Activated CD4-positive, alpha-beta memory T cell treated with anti-CD3 and anti-CD28 coated beads for 36 hours (primary cell): ENCODE measurements at regions not wholly inside any gene's neighbourhood (a gene's known extent, or its start where the extent isn't known, plus 50 kb on each side); places are given as distances from the start of the nearest gene placed in this dataset.

Source experiments
- CTCF ChIA-PET: fragments of 350-600 bp; sonication (Branson Sonifier 250); formaldehyde crosslinking; loops from one replicate; lab custom pipeline; 2021; ENCODE audit warnings: antibody characterized with exemption, inconsistent platforms; lab: Charles Lee
- POLR2A ChIA-PET: fragments of 350-600 bp; sonication (Branson Sonifier 250); formaldehyde crosslinking; loops from one replicate; lab custom pipeline; 2021; ENCODE audit warnings: antibody characterized with exemption; lab: Charles Lee
- DNase-seq: peaks from one replicate; pipeline ENCODE4 v3.0.0-alpha.2; 2020
- H3K27ac Mint-ChIP-seq: one replicate; pipeline ENCODE4 v1.8.0; 2021; ENCODE audit warnings: mixed read lengths
- H3K27me3 Mint-ChIP-seq: one replicate; pipeline ENCODE4 v1.8.0; 2021; ENCODE audit warnings: mixed read lengths
- H3K36me3 Mint-ChIP-seq: one replicate; pipeline ENCODE4 v1.8.0; 2021; ENCODE audit warnings: mixed read lengths
- H3K4me1 Mint-ChIP-seq: one replicate; pipeline ENCODE4 v1.8.0; 2021; ENCODE audit warnings: low read depth, mixed read lengths
- H3K4me3 Mint-ChIP-seq: one replicate; pipeline ENCODE4 v1.8.0; 2021; ENCODE audit warnings: mild to moderate bottlenecking, mixed read lengths
- H3K9me3 Mint-ChIP-seq: one replicate; pipeline ENCODE4 v1.8.0; 2021; ENCODE audit warnings: mixed read lengths
- intact Hi-C: fragments of 100-400 bp; cut with micrococcal nuclease; formaldehyde crosslinking; loops from one replicate; pipeline ENCODE4 v1.15.1; 2023

DNA sequence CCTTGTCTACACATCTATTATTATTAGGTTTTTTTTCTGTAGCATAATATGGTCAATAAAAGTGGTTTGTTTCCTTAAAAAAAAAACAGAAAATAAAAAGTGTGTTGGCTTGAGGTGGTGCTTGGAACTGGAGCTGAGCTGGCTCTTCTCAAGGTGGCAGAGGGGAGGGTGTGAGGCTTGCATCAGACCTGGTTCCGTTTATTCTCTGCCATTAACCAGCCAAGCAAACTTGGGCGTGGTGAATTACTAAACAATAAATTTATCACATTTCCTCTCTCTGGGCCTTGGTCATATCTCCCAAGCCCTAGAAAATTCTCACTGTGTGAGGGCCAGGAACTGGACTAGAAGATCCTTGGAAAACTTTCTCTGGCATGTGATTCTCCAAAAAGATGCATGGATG lies 427.5 kb upstream of the MKI67 start:
- H3K27me3 Mint-ChIP-seq: peaks cover 3% of the 10 kb centered on the region
- ChIA-PET CTCF (no interaction called here), POLR2A (no interaction called here)
- H3K4me1 Mint-ChIP-seq: no peaks in the 10 kb centered on the region
- H3K9me3 Mint-ChIP-seq: no peaks in the 10 kb centered on the region
- no peak overlapping the region for H3K4me3 Mint-ChIP-seq
- H3K27ac Mint-ChIP-seq: no peak overlapping the region
- DNase-seq: no peak
- no peaks in the 10 kb centered on the region for H3K36me3 Mint-ChIP-seq
- intact Hi-C loops: no loop called here

DNA sequence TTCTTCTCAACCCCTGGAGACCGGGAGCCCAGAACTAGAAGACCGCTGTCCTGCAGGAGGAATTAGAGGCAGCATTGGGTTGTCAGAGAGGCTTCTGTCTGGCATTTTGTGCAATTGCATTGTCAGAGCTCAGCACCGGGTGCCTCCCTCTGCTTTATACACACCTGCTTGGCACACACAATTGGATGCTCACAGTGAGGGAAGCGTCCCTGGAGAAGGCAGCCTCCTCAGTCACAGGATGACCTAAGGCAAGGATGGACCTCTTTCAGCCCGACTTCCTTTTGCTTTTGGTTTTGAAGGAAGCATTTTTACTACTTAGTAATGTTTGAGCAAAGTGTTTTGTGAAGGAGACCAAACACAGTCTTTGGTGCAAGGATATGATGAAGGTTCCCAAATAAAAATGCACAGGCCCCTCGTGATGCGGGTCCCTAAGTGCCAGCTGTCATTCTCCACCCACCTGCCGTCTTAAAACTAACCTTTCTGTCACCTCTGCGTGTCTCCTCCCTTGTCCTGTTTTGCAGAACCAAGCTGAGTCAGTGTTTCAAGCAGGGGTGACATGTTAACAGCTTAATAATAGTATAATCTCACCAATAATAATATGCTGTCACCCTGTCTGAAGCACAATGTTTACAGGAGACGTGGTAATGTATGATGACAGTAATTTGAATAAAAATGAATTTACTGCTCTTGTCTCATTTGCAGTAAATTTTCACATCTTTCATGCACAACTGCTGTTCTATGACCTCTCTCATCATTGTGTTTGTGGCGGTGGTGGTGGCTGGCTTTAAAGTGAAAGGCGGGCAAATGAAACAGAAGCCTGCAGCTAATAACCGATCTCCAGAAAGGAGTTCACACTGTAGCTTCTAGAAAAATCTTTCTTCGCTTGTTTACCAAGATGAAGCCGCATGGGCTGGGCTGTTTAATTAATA lies 430.2 kb upstream of the MKI67 start:
- POLR2A ChIA-PET: no interaction called here

GRCh38 chr10:128557149-128557710 lies 431.0 kb upstream of the MKI67 start:
- H3K27me3 Mint-ChIP-seq: peaks cover 10% of the 10 kb centered on the region
- H3K9me3 Mint-ChIP-seq: peaks cover 2% of the 10 kb centered on the region
- ChIA-PET POLR2A (no interaction called here), CTCF (no interaction called here)
- no peak for DNase-seq
- no peaks in the 10 kb centered on the region for H3K36me3 Mint-ChIP-seq
- H3K27ac Mint-ChIP-seq: no peak overlapping the region
- intact Hi-C loops: no loop called here
- H3K4me1 Mint-ChIP-seq: no peaks in the 10 kb centered on the region
- no peak overlapping the region for H3K4me3 Mint-ChIP-seq

More for the DNA sequence above, 430.2 kb upstream of the MKI67 start:
- DNase-seq: no peak
- CTCF ChIA-PET: no interaction called here
- Mint-ChIP-seq H3K27ac (no peak overlapping the region), H3K9me3 (no peaks in the 10 kb centered on the region), H3K4me3 (no peak overlapping the region), H3K4me1 (no peaks in the 10 kb centered on the region), H3K27me3 (peaks cover 7% of the 10 kb centered on the region), H3K36me3 (no peaks in the 10 kb centered on the region)
- intact Hi-C loops: no loop called here

DNA sequence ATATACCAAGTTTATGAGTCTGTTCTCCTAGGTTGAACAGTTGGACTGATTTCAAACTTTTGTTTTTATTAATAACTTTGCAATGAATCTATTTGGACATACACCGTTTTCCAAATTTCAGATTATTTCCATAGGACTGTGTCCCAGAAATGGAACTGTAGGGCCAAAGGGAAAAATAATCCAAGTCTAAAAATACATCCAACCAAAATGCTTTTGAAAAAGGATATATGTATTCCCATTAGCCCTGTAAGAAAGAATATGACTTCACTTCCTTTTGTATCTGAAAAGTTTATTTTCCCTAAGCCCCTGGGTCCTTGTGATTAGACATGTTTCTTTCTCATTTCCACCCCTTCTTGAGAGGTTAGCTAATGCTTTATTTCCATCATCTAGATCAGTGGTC lies 434.2 kb upstream of the MKI67 start:
- Mint-ChIP-seq H3K4me3 (no peak overlapping the region), H3K36me3 (no peaks in the 10 kb centered on the region), H3K27ac (no peak overlapping the region), H3K4me1 (no peaks in the 10 kb centered on the region), H3K27me3 (peaks cover 11% of the 10 kb centered on the region), H3K9me3 (peaks cover 2% of the 10 kb centered on the region)
- intact Hi-C loops: no loop called here
- ChIA-PET CTCF (no interaction called here), POLR2A (no interaction called here)
- no peak for DNase-seq

DNA sequence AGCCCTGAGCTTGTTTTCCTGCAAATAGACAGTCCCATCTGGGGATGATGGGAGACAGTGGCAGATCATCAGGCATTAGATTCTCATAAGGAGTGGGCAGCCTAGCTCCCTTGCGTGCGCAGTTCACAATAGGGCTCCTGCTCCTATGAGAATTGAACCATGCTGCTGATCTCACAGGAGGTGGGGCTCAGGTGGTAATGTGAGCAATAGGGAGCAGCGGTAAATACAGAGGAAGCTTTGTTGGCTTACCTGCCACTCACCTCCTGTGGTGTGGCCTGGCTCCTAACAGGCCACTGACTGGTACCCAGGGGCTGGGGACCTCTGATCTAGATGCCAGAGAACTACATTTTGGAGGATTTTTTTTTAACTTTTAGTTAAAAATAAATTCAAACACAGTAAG lies 434.8 kb upstream of the MKI67 start:
- no peaks in the 10 kb centered on the region for H3K36me3 Mint-ChIP-seq
- no peak for DNase-seq
- H3K9me3 Mint-ChIP-seq: peaks cover 2% of the 10 kb centered on the region
- intact Hi-C loops: no loop called here
- CTCF ChIA-PET: no interaction called here
- no peaks in the 10 kb centered on the region for H3K4me1 Mint-ChIP-seq
- no peak overlapping the region for H3K4me3 Mint-ChIP-seq
- no peak overlapping the region for H3K27ac Mint-ChIP-seq
- peaks cover 10% of the 10 kb centered on the region for H3K27me3 Mint-ChIP-seq
- POLR2A ChIA-PET: no interaction called here

GRCh38 chr10:128563387-128563786 lies 437.2 kb upstream of the MKI67 start:
- Mint-ChIP-seq H3K4me1 (no peaks in the 10 kb centered on the region), H3K36me3 (no peaks in the 10 kb centered on the region), H3K4me3 (no peak overlapping the region), H3K9me3 (peaks cover 2% of the 10 kb centered on the region), H3K27ac (no peak overlapping the region), H3K27me3 (peaks cover 10% of the 10 kb centered on the region)
- ChIA-PET POLR2A (no interaction called here), CTCF (no interaction called here)
- intact Hi-C loops: no loop called here
- no peak for DNase-seq

- H3K27ac Mint-ChIP-seq: no peak overlapping the region
- POLR2A ChIA-PET: no interaction called here
- H3K36me3 Mint-ChIP-seq: no peaks in the 10 kb centered on the region
- peaks cover 8% of the 10 kb centered on the region for H3K27me3 Mint-ChIP-seq
- CTCF ChIA-PET: no interaction called here
- DNase-seq: no peak
- intact Hi-C loops: no loop called here
- no peak overlapping the region for H3K4me3 Mint-ChIP-seq
- H3K9me3 Mint-ChIP-seq: peaks cover 2% of the 10 kb centered on the region
- no peaks in the 10 kb centered on the region for H3K4me1 Mint-ChIP-seq
These were observed 437.7 kb upstream of the MKI67 start for GRCh38 chr10:128563904-128564303.

GRCh38 chr10:128566361-128566968 lies 440.2 kb upstream of the MKI67 start:
- no peaks in the 10 kb centered on the region for H3K36me3 Mint-ChIP-seq
- no peak for DNase-seq
- no peak overlapping the region for H3K27ac Mint-ChIP-seq
- POLR2A ChIA-PET: no interaction called here
- H3K9me3 Mint-ChIP-seq: peaks cover 2% of the 10 kb centered on the region
- no peak overlapping the region for H3K4me3 Mint-ChIP-seq
- no peaks in the 10 kb centered on the region for H3K4me1 Mint-ChIP-seq
- CTCF ChIA-PET: no interaction called here
- intact Hi-C loops: no loop called here
- H3K27me3 Mint-ChIP-seq: peaks cover 4% of the 10 kb centered on the region

- intact Hi-C loops: no loop called here
- H3K36me3 Mint-ChIP-seq: no peaks in the 10 kb centered on the region
- no peaks in the 10 kb centered on the region for H3K4me1 Mint-ChIP-seq
- H3K4me3 Mint-ChIP-seq: no peak overlapping the region
- CTCF ChIA-PET: no interaction called here
- H3K27me3 Mint-ChIP-seq: peaks cover 2% of the 10 kb centered on the region
- H3K9me3 Mint-ChIP-seq: no peaks in the 10 kb centered on the region
- no peak for DNase-seq
- POLR2A ChIA-PET: no interaction called here
- H3K27ac Mint-ChIP-seq: no peak overlapping the region
These were observed 441.3 kb upstream of the MKI67 start for GRCh38 chr10:128567551-128567950.

DNA sequence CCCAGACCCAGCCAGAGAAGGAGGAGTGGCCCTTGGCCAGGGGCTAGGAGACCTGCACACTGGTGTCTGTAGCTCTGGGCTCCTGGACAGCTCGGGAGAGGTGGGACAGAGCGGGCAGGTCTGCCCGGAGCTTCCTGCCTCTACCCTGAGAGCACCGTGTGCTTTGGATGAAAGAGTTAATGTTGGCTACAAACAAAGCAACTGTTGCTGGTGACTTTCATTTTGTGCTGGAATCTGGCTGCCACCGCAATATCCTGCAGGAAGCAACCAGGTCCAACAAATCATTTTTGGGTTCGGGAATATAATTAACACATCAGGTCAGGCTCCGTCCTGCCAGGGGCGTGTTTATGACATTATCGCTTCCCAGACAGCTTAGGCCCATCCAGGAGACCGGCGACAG lies 441.8 kb upstream of the MKI67 start:
- Mint-ChIP-seq H3K27me3 (peaks cover 2% of the 10 kb centered on the region), H3K27ac (no peak overlapping the region), H3K36me3 (no peaks in the 10 kb centered on the region), H3K9me3 (no peaks in the 10 kb centered on the region), H3K4me1 (no peaks in the 10 kb centered on the region), H3K4me3 (no peak overlapping the region)
- POLR2A ChIA-PET: no interaction called here
- intact Hi-C loops: no loop called here
- CTCF ChIA-PET: no interaction called here
- DNase-seq: no peak

DNA sequence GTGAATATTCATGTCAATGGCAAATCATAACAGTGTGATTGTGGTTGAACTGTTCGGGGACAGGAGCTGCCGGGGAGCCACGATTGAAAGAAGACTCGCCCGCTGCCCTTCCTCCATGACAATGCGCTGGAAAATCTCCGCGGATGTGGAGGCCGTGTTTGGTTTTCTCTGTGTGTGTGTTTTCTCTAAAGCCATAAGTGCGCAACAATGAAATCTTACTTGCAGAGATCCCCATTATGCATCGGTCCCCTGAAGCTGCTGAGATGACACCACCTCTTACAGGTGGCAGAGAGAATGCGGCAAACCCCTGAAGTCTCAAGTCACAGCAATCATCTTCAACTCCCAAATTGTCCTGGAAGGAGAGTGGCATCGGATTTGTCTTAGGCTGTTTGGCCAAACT lies 442.3 kb upstream of the MKI67 start:
- ChIA-PET CTCF (no interaction called here), POLR2A (no interaction called here)
- Mint-ChIP-seq H3K4me3 (no peak overlapping the region), H3K27ac (no peak overlapping the region), H3K27me3 (peaks cover 1% of the 10 kb centered on the region), H3K9me3 (no peaks in the 10 kb centered on the region), H3K4me1 (no peaks in the 10 kb centered on the region), H3K36me3 (no peaks in the 10 kb centered on the region)
- DNase-seq: no peak
- intact Hi-C loops: no loop called here

GRCh38 chr10:128568990-128569945 lies 443.0 kb upstream of the MKI67 start:
- ChIA-PET CTCF (no interaction called here), POLR2A (no interaction called here)
- no peak overlapping the region for H3K4me3 Mint-ChIP-seq
- no peaks in the 10 kb centered on the region for H3K27me3 Mint-ChIP-seq
- H3K36me3 Mint-ChIP-seq: no peaks in the 10 kb centered on the region
- DNase-seq: no peak
- H3K9me3 Mint-ChIP-seq: no peaks in the 10 kb centered on the region
- no peak overlapping the region for H3K27ac Mint-ChIP-seq
- no peaks in the 10 kb centered on the region for H3K4me1 Mint-ChIP-seq
- intact Hi-C loops: no loop called here
